HG03469 (cell line): ENCODE measurements at regions not wholly inside any gene's neighbourhood (a gene's known extent, or its start where the extent isn't known, plus 50 kb on each side); places are given as distances from the start of the nearest gene placed in this dataset.

Experiments
- ATAC-seq: cut with Tn5 transposase; IDR thresholded peaks from one replicate; pipeline ENCODE4 v1.9.1; 2021; ENCODE audit warnings: mild to moderate bottlenecking, moderate library complexity, moderate number of reproducible peaks; ENCODE audit not compliant: unreplicated experiment

- no peak for ATAC-seq
Observed at GRCh38 chr11:82384308-82384707, 349.4 kb downstream of the FAM181B start.

- ATAC-seq: no peak
Observed at GRCh38 chr11:82373781-82374542, 359.7 kb downstream of the FAM181B start.

GRCh38 chr11:82365351-82365750 is 368.3 kb downstream of the FAM181B start:
- ATAC-seq: no peak

- ATAC-seq: no peak
Observed at GRCh38 chr11:82356316-82356715, 377.3 kb downstream of the FAM181B start.

- no peak for ATAC-seq
Observed at GRCh38 chr11:82355313-82355823, 378.3 kb downstream of the FAM181B start.

- no peak for ATAC-seq
Observed at GRCh38 chr11:82326853-82327252, 406.8 kb downstream of the FAM181B start.

- ATAC-seq: no peak
Observed at GRCh38 chr11:82321206-82321605, 412.5 kb downstream of the FAM181B start.

- no peak for ATAC-seq
Observed at GRCh38 chr11:82315093-82315492, 418.6 kb downstream of the FAM181B start.

GRCh38 chr11:82308979-82309378 is 424.7 kb downstream of the FAM181B start:
- ATAC-seq: no peak

GRCh38 chr11:82305123-82305522 is 428.5 kb downstream of the FAM181B start:
- no peak for ATAC-seq

- no peak for ATAC-seq
Observed at GRCh38 chr11:82303671-82304070, 430.0 kb downstream of the FAM181B start.

GRCh38 chr11:82288471-82288870 is 445.2 kb downstream of the FAM181B start:
- ATAC-seq: no peak

GRCh38 chr11:82270870-82271269 is 462.8 kb downstream of the FAM181B start:
- ATAC-seq: no peak

GRCh38 chr11:82268627-82269026 is 465.0 kb downstream of the FAM181B start:
- no peak for ATAC-seq

GRCh38 chr11:82267186-82267585 is 466.5 kb downstream of the FAM181B start:
- ATAC-seq: no peak

- ATAC-seq: no peak
Observed at GRCh38 chr11:82261367-82261766, 472.3 kb downstream of the FAM181B start.

GRCh38 chr11:82250047-82250446 is 483.6 kb downstream of the FAM181B start:
- no peak for ATAC-seq

GRCh38 chr11:82246926-82247325 is 486.7 kb downstream of the FAM181B start:
- ATAC-seq: no peak

- no peak for ATAC-seq
Observed at GRCh38 chr11:82239498-82239897, 494.2 kb downstream of the FAM181B start.

GRCh38 chr11:82234256-82234655 is 499.4 kb downstream of the FAM181B start:
- ATAC-seq: no peak

GRCh38 chr11:82233201-82233600 is 500.5 kb downstream of the FAM181B start:
- ATAC-seq: no peak

GRCh38 chr11:82229341-82229740 is 504.3 kb downstream of the FAM181B start:
- peak; percentile 64 for ATAC-seq

- ATAC-seq: no peak
Observed at GRCh38 chr11:82225930-82226329, 507.7 kb downstream of the FAM181B start.
